Liver (tissue), 7 donors: ENCODE measurements at regions not wholly inside any gene's neighbourhood (a gene's known extent, or its start where the extent isn't known, plus 50 kb on each side); places are given as distances from the start of the nearest gene placed in this dataset.

Experiments
- DNase-seq: peaks from one replicate; pipeline ENCODE4 v3.0.0-alpha.2; 2017; ENCODE audit warnings: low spot score
- H3K27ac ChIP-seq, 2 donors: one replicate each; pipeline ENCODE4 v1.7.0; 2013; ENCODE audit warnings: inconsistent platforms in 2 of 2, low read length in 2 of 2, control low read depth in 1 of 2, low read depth in 1 of 2, mild to moderate bottlenecking in 1 of 2
- H3K27me3 ChIP-seq, 4 donors: one replicate each; pipeline versions ENCODE4 v1.6.1 to v1.7.0; 2013; ENCODE audit warnings: low read length in 3 of 4, inconsistent platforms in 1 of 4, mild to moderate bottlenecking in 1 of 4, moderate library complexity in 1 of 4; ENCODE audit not compliant: control insufficient read depth in 4 of 4, insufficient read depth in 4 of 4
- H3K36me3 ChIP-seq, 4 donors: one replicate each; pipeline versions ENCODE4 v1.6.1 to v1.7.0; 2013; ENCODE audit warnings: low read length in 3 of 4, mild to moderate bottlenecking in 3 of 4, low read depth in 1 of 4, moderate library complexity in 1 of 4; ENCODE audit not compliant: control insufficient read depth in 4 of 4, insufficient read depth in 3 of 4
- H3K4me1 ChIP-seq, 4 donors: one replicate each; pipeline versions ENCODE4 v1.6.1 to v1.7.0; 2013; ENCODE audit warnings: low read length in 3 of 4, mild to moderate bottlenecking in 3 of 4, moderate library complexity in 1 of 4; ENCODE audit not compliant: control insufficient read depth in 4 of 4, insufficient read depth in 4 of 4
- H3K4me3 ChIP-seq, 3 donors: one replicate each; pipeline versions ENCODE4 v1.6.1 to v1.7.0; 2013; ENCODE audit warnings: low read length in 3 of 3, control low read depth in 1 of 3, low read depth in 1 of 3, mild to moderate bottlenecking in 1 of 3
- H3K9ac ChIP-seq, 2 donors: one replicate each; pipeline ENCODE4 v1.7.0; 2013; ENCODE audit warnings: low read length in 2 of 2, mild to moderate bottlenecking in 2 of 2, moderate library complexity in 2 of 2, control low read depth in 1 of 2, low read depth in 1 of 2
- H3K9me3 ChIP-seq, 4 donors: one replicate each; pipeline versions ENCODE4 v1.6.1 to v1.7.0; 2013; ENCODE audit warnings: low read length in 3 of 4; ENCODE audit not compliant: control insufficient read depth in 4 of 4
- EGR1 ChIP-seq, 2 donors: IDR thresholded peaks; 2 replicates each; pipeline ENCODE4 v1.6.1; 2016 to 2018; ENCODE audit warnings: antibody characterized with exemption in 2 of 2, low read depth in 2 of 2
- FOXA1 ChIP-seq: IDR thresholded peaks from 2 replicates; pipeline ENCODE4 v1.6.1; 2016; ENCODE audit warnings: antibody characterized with exemption
- FOXA2 ChIP-seq: IDR thresholded peaks from 2 replicates; pipeline ENCODE4 v1.6.1; 2016; ENCODE audit warnings: antibody characterized with exemption
- GABPA ChIP-seq, 2 donors: IDR thresholded peaks in 1 of 2; conservative IDR thresholded peaks in 1 of 2; 2 replicates each; pipeline ENCODE4 v1.6.1; 2016; ENCODE audit warnings: antibody characterized with exemption in 2 of 2, mild to moderate bottlenecking in 1 of 2, moderate library complexity in 1 of 2
- HNF4A ChIP-seq, 2 donors: conservative IDR thresholded peaks; 2 replicates each; pipeline ENCODE4 v1.6.1; 2016; ENCODE audit warnings: antibody characterized with exemption in 2 of 2, mild to moderate bottlenecking in 2 of 2
- JUND ChIP-seq, 2 donors: IDR thresholded peaks; 2 replicates each; pipeline ENCODE4 v1.6.1; 2016; ENCODE audit warnings: antibody characterized with exemption in 2 of 2
- MAX ChIP-seq: IDR thresholded peaks from 2 replicates; pipeline ENCODE4 v1.6.1; 2016; ENCODE audit warnings: antibody characterized with exemption
- RAD21 ChIP-seq, 2 donors: IDR thresholded peaks; 2 replicates each; pipeline ENCODE4 v1.6.1; 2016; ENCODE audit warnings: antibody characterized with exemption in 2 of 2, mild to moderate bottlenecking in 2 of 2
- TAF1 ChIP-seq: conservative IDR thresholded peaks from 2 replicates; pipeline ENCODE4 v1.6.1; 2016; ENCODE audit warnings: antibody characterized with exemption, mild to moderate bottlenecking
- YY1 ChIP-seq: IDR thresholded peaks from 2 replicates; pipeline ENCODE4 v1.6.1; 2016; ENCODE audit warnings: antibody characterized with exemption, mild to moderate bottlenecking
- ZBTB33 ChIP-seq: IDR thresholded peaks from 2 replicates; pipeline ENCODE4 v1.6.1; 2016; ENCODE audit warnings: antibody characterized with exemption
- WGBS: extraction: QIAGEN DNeasy Blood & Tissue Kit; methylation state at CpG from one replicate; pipeline ENCODE4 v1.1.7; 2013; 5-methylcytosine and 5-hydroxymethylcytosine counted together
- donor health status: healthy.
- donor health status: healthy.
- donor health status: healthy.
- donor health status: healthy.

- Histone ChIP-seq H3K27ac (no peak overlapping the region), H3K9ac (no peak overlapping the region), H3K9me3 (no peaks in the 10 kb centered on the region), H3K4me1 (peaks cover 0 to 2% (median 0%) of the 10 kb centered on the region in 4 donors), H3K4me3 (no peak overlapping the region), H3K36me3 (no peaks in the 10 kb centered on the region), H3K27me3 (peaks cover 0 to 3% (median 0%) of the 10 kb centered on the region in 4 donors)
- TF ChIP-seq FOXA1 (no peak), GABPA (IDR thresholded peaks at IDR 0.05 in 1 of 2, conservative IDR thresholded peaks at IDR 0.05 in 1 of 2) (no peak), HNF4A (conservative IDR thresholded peaks at IDR 0.05) (no peak), ZBTB33 (no peak), EGR1 (IDR thresholded peaks at IDR 0.05; ENCODE audit: low read depth in 2 of 2) (no peak), TAF1 (no peak)
- WGBS: 70% methylated on average over 6 of the region's 6 CpGs
- DNase-seq: no peak
Measured at GRCh38 chr14:26199590-26200370, 398.1 kb downstream of the NOVA1 start.

GRCh38 chr14:26199096-26199495, 398.7 kb downstream of the NOVA1 start:
- Histone ChIP-seq H3K9me3 (no peaks in the 10 kb centered on the region), H3K4me1 (no peaks in the 10 kb centered on the region), H3K9ac (no peak overlapping the region), H3K27ac (no peak overlapping the region), H3K27me3 (peaks cover 0 to 3% (median 0%) of the 10 kb centered on the region in 4 donors), H3K36me3 (no peaks in the 10 kb centered on the region), H3K4me3 (no peak overlapping the region)
- DNase-seq: no peak
- no peak for TF ChIP-seq MAX
- no peak for TF ChIP-seq GABPA (IDR thresholded peaks at IDR 0.05 in 1 of 2, conservative IDR thresholded peaks at IDR 0.05 in 1 of 2)
- no peak for TF ChIP-seq FOXA2
- TF ChIP-seq TAF1: no peak
- no peak for TF ChIP-seq FOXA1
- WGBS: 60% methylated on average over 2 of the region's 2 CpGs

GRCh38 chr14:26194816-26195215, 403.0 kb downstream of the NOVA1 start:
- no peak overlapping the region for H3K9ac ChIP-seq
- no peak overlapping the region for H3K4me3 ChIP-seq
- no peaks in the 10 kb centered on the region for H3K4me1 ChIP-seq
- no peaks in the 10 kb centered on the region for H3K27me3 ChIP-seq
- 92% methylated on average over 1 of the region's 1 CpG for WGBS
- TF ChIP-seq JUND (IDR thresholded peaks at IDR 0.05) (no peak), GABPA (IDR thresholded peaks at IDR 0.05 in 1 of 2, conservative IDR thresholded peaks at IDR 0.05 in 1 of 2) (no peak), MAX (no peak), HNF4A (conservative IDR thresholded peaks at IDR 0.05) (no peak), FOXA1 (no peak), RAD21 (IDR thresholded peaks at IDR 0.05) (no peak), TAF1 (no peak), YY1 (no peak)
- DNase-seq: no peak
- no peaks in the 10 kb centered on the region for H3K9me3 ChIP-seq
- no peaks in the 10 kb centered on the region for H3K36me3 ChIP-seq
- no peak overlapping the region for H3K27ac ChIP-seq
